ENCODE measurements at regions not wholly inside any gene's neighbourhood (a gene's known extent, or its start where the extent isn't known, plus 50 kb on each side); places are given as distances from the start of the nearest gene placed in this dataset.

DNA sequence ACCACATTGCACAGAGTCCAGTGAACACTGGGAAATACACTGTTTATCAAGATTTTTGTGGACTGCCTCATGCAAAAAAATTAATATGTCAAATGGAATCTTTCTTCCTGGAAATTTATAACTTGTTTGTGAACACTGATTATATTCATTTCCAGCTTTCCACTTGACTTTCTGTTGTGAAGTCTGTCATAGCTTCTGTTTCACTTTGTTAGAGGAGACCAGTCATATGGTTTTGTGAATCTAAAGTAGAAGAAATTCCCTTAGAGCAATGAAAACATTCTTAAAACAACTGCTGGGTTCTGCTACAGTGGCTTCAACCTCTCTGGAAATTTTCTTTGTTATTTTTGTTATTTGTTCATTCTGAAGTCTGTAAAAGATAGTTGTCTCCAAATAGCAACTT lies 349.5 kb upstream of the NFE2L3 start:
- no peak for TF ChIP-seq NFE2L2 (conservative IDR thresholded peaks at IDR 0.05; ENCODE audit: low read length)
- no peak for TF ChIP-seq CTCF (IDR thresholded peaks at IDR 0.05)
- no peak for TF ChIP-seq USF2 (IDR thresholded peaks at IDR 0.05)
- TF ChIP-seq, protein P1, sequence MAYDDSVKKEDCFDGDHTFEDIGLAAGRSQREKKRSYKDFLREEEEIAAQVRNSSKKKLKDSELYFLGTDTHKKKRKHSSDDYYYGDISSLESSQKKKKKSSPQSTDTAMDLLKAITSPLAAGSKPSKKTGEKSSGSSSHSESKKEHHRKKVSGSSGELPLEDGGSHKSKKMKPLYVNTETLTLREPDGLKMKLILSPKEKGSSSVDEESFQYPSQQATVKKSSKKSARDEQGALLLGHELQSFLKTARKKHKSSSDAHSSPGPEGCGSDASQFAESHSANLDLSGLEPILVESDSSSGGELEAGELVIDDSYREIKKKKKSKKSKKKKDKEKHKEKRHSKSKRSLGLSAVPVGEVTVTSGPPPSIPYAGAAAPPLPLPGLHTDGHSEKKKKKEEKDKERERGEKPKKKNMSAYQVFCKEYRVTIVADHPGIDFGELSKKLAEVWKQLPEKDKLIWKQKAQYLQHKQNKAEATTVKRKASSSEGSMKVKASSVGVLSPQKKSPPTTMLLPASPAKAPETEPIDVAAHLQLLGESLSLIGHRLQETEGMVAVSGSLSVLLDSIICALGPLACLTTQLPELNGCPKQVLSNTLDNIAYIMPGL (CRISPR knock-in tag; IDR thresholded peaks at IDR 0.05; ENCODE audit: borderline replicate concordance): no peak
- no peak for TF ChIP-seq POLR2A (IDR thresholded peaks at IDR 0.05; ENCODE audit: low read length)
- TF ChIP-seq, protein P2, sequence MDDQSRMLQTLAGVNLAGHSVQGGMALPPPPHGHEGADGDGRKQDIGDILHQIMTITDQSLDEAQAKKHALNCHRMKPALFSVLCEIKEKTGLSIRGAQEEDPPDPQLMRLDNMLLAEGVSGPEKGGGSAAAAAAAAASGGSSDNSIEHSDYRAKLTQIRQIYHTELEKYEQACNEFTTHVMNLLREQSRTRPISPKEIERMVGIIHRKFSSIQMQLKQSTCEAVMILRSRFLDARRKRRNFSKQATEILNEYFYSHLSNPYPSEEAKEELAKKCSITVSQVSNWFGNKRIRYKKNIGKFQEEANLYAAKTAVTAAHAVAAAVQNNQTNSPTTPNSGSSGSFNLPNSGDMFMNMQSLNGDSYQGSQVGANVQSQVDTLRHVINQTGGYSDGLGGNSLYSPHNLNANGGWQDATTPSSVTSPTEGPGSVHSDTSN (IDR thresholded peaks at IDR 0.05): no peak
- TF ChIP-seq, protein P3, sequence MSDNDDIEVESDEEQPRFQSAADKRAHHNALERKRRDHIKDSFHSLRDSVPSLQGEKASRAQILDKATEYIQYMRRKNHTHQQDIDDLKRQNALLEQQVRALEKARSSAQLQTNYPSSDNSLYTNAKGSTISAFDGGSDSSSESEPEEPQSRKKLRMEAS (IDR thresholded peaks at IDR 0.05): no peak

All from A549 (cell line).